Muscle layer of colon (tissue), 2 donors: ENCODE measurements at regions not wholly inside any gene's neighbourhood (a gene's known extent, or its start where the extent isn't known, plus 50 kb on each side); places are given as distances from the start of the nearest gene placed in this dataset.

ENCODE experiments used
- H3K27ac ChIP-seq: one replicate; pipeline ENCODE4 v1.7.0; 2013; ENCODE audit warnings: low read depth, mild to moderate bottlenecking, low read length, moderate library complexity
- H3K27me3 ChIP-seq, 2 donors: one replicate each; pipeline ENCODE4 v1.7.0; 2013; ENCODE audit warnings: low read length in 2 of 2, mild to moderate bottlenecking in 2 of 2; ENCODE audit not compliant: insufficient read depth in 2 of 2, control insufficient read depth in 1 of 2
- H3K36me3 ChIP-seq: one replicate; pipeline ENCODE4 v1.7.0; 2013; ENCODE audit warnings: mild to moderate bottlenecking, low read length; ENCODE audit not compliant: insufficient read depth
- H3K4me1 ChIP-seq: one replicate; pipeline ENCODE4 v1.7.0; 2013; ENCODE audit warnings: mild to moderate bottlenecking, low read length; ENCODE audit not compliant: insufficient read depth
- H3K4me3 ChIP-seq, 2 donors: one replicate each; pipeline ENCODE4 v1.7.0; 2013; ENCODE audit warnings: low read length in 2 of 2, low read depth in 1 of 2, mild to moderate bottlenecking in 1 of 2, moderate library complexity in 1 of 2
- H3K9ac ChIP-seq: one replicate; pipeline ENCODE4 v1.7.0; 2013; ENCODE audit warnings: low read length
- H3K9me3 ChIP-seq: one replicate; pipeline ENCODE4 v1.7.0; 2013; ENCODE audit warnings: mild to moderate bottlenecking, low read length
- donor health status: abdominal sarcoma.
- donor health status: Adenocarcinoma of cecum.

DNA sequence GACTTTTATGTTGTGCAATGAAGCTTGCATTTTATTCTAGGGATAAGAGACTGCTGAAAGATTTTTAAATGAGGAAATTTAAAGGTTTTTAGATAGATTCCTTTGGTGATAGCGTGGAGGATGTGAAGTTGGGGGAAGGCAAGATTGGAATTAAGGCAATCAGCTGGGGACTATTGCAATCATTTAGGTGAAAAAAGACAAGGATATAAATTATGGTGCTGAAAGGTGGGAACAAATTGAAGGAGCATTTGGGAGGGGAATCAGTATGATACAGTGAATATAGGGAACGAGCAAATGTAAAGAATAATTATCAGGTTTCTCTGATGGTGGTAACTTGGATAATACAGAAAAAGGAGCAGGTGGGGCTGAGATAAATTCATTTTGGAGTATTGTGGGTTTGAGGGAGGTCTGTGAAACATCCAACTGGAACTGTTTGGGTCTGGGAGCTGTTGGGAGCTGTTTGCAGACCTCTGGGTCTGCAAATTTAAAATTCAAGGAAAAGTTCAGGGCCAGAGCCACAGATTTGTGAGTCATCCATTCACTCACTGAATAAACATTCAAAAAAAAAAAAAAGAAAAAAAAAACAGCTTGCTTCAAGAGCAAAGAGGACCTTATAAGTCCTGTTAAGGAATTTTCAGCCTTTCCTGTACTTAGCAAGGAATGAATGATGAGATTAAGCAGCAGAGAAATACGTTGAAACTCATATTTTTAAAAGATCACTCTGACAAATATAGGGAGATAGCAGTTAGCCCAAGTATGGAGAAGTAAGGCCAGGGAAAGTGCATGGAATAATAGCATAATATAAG, 257.5 kb upstream of the FN1 start:
- no peaks in the 10 kb centered on the region for H3K9me3 ChIP-seq
- H3K9ac ChIP-seq = no peak overlapping the region
- peaks cover 35% of the 10 kb centered on the region for H3K4me1 ChIP-seq
- H3K27me3 ChIP-seq = no peaks in the 10 kb centered on the region
- no peaks in the 10 kb centered on the region for H3K36me3 ChIP-seq
- no peak overlapping the region for H3K4me3 ChIP-seq
- H3K27ac ChIP-seq = peak overlapping the region; percentile 35

DNA sequence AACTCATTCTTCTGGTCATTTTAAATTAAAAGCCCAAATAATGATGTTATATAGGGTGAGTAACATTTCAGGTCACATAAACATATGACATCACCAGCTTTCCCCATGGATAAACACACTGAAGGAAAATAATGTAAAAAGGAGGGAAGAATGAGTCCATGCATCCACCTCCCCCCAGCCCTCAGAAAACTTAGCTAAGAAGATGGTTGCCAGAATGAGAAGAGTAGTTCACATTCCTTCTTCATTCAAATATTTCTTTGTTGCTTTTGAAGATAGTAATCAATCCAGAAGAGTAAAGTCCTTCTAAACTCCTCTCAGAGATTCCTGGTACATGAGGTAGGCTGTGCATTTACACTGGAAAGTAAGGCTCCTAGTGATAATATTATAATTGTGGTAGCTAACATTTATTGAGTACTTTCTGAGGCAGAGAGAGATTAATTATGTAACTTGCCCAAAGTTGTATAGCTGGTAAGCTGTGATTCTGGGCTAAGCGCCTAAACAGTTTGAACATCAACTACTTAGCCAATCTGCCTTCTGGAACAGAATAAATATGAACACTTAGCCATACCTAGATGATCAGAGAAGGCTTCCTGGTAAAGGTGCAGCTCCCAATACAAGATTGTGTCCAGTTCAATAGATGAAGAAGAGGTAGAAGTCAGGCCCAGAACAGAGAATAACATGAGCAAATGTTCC, 256.7 kb upstream of the FN1 start:
- no peak overlapping the region for H3K9ac ChIP-seq
- no peak overlapping the region for H3K4me3 ChIP-seq
- no peaks in the 10 kb centered on the region for H3K36me3 ChIP-seq
- peaks cover 35% of the 10 kb centered on the region for H3K4me1 ChIP-seq
- peak overlapping the region; percentile 35 for H3K27ac ChIP-seq
- H3K9me3 ChIP-seq = no peaks in the 10 kb centered on the region
- H3K27me3 ChIP-seq = no peaks in the 10 kb centered on the region

DNA sequence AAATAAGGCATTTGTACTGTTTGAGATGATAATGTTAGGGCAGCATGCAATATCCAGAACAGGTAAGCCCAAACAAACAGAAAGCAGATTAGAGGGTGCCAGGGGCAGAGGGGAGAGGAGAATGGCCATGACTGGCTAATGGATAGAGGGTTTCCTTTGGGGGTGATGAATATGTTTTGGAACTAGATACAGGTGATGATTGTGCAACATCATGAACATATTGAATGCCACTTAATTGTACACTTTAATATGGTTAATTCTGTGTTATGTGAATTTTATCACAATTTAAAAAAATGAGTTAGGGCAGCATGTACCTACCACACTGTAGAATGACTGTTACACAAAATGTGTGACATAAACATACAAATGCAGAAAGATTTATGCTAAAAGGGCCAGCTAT, 255.5 kb upstream of the FN1 start:
- Histone ChIP-seq H3K4me3 (no peak overlapping the region), H3K27me3 (no peaks in the 10 kb centered on the region), H3K27ac (no peak overlapping the region), H3K9me3 (no peaks in the 10 kb centered on the region), H3K9ac (no peak overlapping the region), H3K4me1 (peaks cover 35% of the 10 kb centered on the region), H3K36me3 (no peaks in the 10 kb centered on the region)

DNA sequence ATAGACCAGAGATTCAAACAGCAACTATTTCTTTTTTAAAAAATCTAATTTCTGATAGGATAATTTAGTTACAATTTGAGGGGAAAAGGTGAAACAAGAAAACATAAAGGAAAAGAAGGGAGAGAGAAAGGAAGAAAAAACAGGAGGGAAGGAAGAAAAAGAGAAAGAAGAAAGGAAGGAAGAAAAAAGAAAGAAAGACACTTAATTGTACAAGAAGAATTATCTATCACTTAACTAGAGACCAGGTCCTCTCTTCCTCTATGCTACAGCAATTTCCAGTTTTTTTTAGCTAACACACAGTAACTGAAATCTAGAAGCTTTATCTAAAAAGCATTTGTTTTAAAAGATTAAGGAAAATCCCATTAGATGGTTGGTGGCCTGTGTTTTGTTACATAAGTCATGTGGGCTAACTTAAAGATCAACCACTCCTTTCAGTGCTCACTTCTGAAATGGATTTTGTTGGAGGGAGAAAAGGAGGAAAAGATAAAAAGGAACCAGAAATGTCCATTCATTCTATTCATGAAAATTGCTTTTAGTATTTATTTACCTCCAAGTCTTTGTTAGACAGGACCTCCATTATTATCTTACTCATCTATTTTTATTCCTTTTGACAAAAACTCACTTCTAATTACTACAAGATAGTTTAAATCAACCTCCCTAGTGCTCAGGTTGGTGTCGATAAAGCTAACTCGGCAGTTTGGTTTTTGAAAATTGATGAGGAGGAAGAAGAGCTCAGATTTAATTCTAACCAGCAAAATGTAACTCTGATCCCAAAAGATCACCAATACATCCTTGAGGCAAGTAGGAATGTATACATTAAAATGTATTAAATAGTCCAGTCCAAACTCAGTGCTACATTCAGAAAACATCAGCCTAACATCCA, 251.5 kb upstream of the FN1 start:
- H3K27ac ChIP-seq = no peak overlapping the region
- no peaks in the 10 kb centered on the region for H3K9me3 ChIP-seq
- no peaks in the 10 kb centered on the region for H3K27me3 ChIP-seq
- no peaks in the 10 kb centered on the region for H3K36me3 ChIP-seq
- no peak overlapping the region for H3K9ac ChIP-seq
- H3K4me1 ChIP-seq = peaks cover 13% of the 10 kb centered on the region
- no peak overlapping the region for H3K4me3 ChIP-seq

DNA sequence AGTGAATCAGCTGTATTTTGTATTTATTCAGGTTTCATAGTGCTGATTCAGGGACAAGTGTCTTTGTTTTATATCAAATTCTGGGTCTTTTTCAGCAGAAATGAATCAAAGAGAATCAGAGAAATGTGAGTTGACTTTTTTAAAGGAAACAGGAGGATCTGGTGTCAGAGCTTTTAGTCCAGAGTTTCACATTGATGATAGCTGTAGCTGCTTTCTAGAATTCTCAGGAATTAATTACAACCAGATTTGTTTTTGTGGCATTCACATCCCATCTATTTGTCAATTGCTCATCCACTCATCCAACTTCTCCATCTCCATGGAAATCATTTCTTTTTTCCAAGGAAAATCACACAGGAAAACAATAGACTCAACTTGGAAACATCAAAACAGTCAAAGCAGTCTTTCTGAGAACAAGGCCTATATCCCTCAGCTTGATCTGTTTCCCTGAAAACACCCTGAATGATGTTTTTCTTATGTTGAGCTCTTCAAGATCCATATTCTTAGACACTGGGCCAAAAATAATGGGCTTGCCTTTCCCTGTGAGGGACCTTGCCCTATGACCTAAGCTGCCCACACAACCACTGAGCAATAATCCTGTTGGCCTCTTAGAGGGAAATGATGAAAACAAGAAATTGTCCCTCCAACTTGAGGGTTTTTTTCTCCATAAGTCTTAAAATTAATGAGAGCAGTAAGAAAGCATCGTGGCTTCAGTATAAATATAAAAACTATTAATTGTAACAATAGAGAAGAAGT, 249.5 kb upstream of the FN1 start:
- no peak overlapping the region for H3K27ac ChIP-seq
- H3K9ac ChIP-seq = no peak overlapping the region
- H3K36me3 ChIP-seq = no peaks in the 10 kb centered on the region
- H3K4me1 ChIP-seq = peaks cover 11% of the 10 kb centered on the region
- no peaks in the 10 kb centered on the region for H3K27me3 ChIP-seq
- H3K9me3 ChIP-seq = no peaks in the 10 kb centered on the region
- no peak overlapping the region for H3K4me3 ChIP-seq

DNA sequence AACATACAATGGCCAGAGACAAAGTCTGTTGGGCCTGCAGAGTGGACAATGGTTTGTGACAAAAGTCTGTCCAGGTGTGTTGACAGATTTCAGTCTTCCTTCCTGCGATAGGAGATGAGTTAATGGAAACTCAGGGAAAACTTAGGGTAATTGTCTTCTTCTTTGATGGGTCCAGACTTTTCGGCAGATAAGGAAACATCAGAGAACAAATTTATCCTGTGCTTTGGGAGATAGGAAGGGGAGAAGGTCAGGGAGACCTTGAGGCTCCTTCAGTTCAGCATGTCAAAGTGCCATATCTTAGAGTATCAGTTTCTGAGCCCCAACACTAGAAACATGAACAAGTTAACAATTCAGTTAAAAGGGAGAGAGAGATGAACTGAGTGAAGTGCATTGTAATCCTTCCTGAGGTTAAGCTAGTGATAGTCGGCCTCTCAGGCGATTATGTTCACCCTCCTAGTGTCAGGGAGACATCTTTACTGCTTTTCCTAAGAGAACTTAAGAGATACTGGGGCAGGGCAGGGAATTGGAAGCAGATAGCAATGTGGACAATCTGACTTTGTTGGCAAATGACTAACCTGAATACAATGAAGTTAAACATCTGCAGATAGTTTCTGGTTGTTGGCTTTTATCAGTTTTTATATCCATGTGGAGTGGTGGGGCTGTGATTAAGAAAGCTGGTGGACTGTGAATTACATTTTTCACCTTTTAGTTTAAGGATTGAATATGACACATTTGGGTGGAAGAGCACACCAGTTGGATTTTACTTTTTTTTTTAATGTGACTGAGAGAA, 248.8 kb upstream of the FN1 start:
- no peaks in the 10 kb centered on the region for H3K9me3 ChIP-seq
- H3K27ac ChIP-seq = no peak overlapping the region
- peaks cover 11% of the 10 kb centered on the region for H3K4me1 ChIP-seq
- H3K4me3 ChIP-seq = no peak overlapping the region
- H3K27me3 ChIP-seq = no peaks in the 10 kb centered on the region
- no peak overlapping the region for H3K9ac ChIP-seq
- no peaks in the 10 kb centered on the region for H3K36me3 ChIP-seq

DNA sequence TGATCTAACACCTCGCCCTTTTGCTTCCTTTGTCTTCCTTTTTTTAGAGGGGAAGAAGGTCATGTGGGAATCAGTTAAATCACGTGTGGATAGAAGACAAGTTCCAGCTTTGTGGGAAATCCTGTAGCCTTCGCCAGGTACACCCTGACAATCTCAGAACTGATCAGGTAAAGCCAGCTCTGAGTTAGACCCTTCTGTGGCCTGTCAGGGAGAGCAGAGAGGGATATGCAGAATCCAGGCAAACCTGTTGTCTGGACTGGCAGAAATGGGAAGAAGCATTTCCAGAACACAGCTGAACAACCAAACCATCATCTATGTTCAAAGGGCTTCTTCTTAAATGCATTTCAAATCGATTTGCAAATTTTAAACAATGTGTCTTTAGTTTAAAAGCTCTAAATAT, 247.4 kb upstream of the FN1 start:
- no peaks in the 10 kb centered on the region for H3K27me3 ChIP-seq
- H3K9ac ChIP-seq = no peak overlapping the region
- H3K36me3 ChIP-seq = no peaks in the 10 kb centered on the region
- no peak overlapping the region for H3K27ac ChIP-seq
- H3K9me3 ChIP-seq = no peaks in the 10 kb centered on the region
- H3K4me3 ChIP-seq = no peak overlapping the region
- H3K4me1 ChIP-seq = peaks cover 11% of the 10 kb centered on the region

DNA sequence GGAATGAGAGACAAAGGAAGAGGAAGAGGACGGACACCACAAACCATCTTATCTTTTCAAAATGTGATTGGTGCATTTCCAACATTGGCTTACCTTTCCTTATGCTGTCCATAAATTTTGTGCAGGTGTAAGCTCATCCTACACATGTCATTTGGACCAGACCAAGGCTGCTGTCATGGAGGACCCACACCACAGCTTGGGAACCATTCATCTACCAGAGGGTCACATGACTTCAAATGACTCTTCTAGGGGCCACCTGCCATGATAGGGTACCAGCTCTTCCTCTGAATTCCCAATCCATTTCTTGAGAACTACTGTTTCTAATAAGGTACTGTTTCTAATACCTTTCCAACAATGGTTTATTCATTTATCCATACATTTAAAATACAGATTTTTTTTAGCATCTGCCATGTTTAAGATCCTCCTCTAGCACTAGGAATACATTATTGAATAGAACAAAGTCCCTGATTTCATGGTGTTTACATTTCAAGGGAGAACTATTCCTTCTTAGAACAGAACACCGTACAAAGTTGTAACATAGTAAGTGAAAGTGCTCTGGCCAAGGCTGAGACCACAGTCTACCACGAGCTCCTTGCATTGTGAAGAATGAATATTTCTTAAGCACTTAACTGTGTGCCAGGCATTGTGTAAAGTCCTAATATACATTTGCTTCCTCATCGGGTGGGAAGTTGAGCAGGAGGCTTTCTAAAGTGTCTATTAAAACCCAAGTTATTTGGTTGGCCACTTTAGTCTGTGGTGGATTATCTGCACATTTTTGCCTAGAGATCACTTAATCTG, 246.1 kb upstream of the FN1 start:
- H3K27ac ChIP-seq = no peak overlapping the region
- H3K27me3 ChIP-seq = no peaks in the 10 kb centered on the region
- peaks cover 11% of the 10 kb centered on the region for H3K4me1 ChIP-seq
- no peaks in the 10 kb centered on the region for H3K9me3 ChIP-seq
- H3K36me3 ChIP-seq = no peaks in the 10 kb centered on the region
- no peak overlapping the region for H3K4me3 ChIP-seq
- no peak overlapping the region for H3K9ac ChIP-seq

DNA sequence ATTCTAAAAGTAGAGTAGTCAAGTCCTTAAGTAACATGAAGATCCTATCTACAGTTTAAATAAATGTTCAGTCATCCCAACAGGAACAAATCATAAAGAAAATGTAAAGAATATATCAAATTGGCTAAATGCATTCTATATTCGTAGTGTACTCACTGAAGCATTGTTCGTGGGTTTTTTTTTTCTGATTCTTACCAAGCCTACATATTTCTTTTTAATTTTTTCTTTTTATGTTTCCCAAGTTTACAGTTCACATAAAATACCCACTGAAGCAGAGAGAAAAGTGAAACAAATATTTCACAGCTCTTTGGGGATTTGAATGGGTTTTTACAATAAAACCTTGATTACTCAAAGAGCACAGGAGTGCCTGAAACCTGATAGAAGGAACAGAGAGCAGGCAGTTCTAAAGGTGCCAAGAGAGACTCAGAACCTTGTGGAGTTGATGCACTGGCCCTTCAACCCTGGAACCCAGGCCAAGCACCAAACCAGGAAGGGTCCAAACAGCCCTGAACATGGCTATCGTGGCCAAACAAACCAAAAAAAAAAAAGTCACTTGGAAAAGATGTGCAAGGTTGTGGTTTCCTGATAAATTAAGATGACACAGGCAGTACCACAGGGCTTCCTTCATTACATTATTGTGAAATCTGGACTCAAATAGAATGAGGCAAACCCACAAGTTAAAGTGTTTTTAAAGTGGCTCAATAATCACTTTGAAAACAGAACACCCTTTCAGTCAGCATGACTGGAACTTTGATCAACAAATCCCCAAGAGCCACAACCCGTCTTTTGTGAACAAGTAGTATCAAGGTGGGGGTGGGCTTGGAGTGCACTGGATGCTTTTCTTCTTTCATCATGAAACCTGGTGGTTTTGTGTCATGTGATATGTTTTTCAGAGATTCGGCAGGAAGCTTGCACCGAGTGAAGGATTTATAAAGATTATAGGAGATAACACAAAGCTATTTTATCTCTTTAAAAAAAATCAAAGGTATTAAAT, 245.0 kb upstream of the FN1 start:
- Histone ChIP-seq H3K4me3 (no peak overlapping the region), H3K9me3 (no peaks in the 10 kb centered on the region), H3K9ac (no peak overlapping the region), H3K27ac (no peak overlapping the region), H3K36me3 (no peaks in the 10 kb centered on the region), H3K27me3 (no peaks in the 10 kb centered on the region), H3K4me1 (peaks cover 11% of the 10 kb centered on the region)
